ENCODE measurements at regions not wholly inside any gene's neighbourhood (a gene's known extent, or its start where the extent isn't known, plus 50 kb on each side); places are given as distances from the start of the nearest gene placed in this dataset.

- no peak for TF ChIP-seq CTCF (IDR thresholded peaks at IDR 0.05)
- TF ChIP-seq POLR2AphosphoS5 (IDR thresholded peaks at IDR 0.05), result no peak
- TF ChIP-seq POLR2A (IDR thresholded peaks at IDR 0.05), result no peak
Measured at GRCh38 chr7:34389332-34390078, 268.5 kb upstream of the NPSR1 start.

Measured in breast epithelium (tissue), 3 donors.